GM21423 (cell line): ENCODE measurements at regions not wholly inside any gene's neighbourhood (a gene's known extent, or its start where the extent isn't known, plus 50 kb on each side); places are given as distances from the start of the nearest gene placed in this dataset.

Source experiments
- ATAC-seq: cut with Tn5 transposase; IDR thresholded peaks from one replicate; pipeline ENCODE4 v1.9.1; 2021; ENCODE audit warnings: mild to moderate bottlenecking, moderate library complexity; ENCODE audit not compliant: unreplicated experiment

DNA sequence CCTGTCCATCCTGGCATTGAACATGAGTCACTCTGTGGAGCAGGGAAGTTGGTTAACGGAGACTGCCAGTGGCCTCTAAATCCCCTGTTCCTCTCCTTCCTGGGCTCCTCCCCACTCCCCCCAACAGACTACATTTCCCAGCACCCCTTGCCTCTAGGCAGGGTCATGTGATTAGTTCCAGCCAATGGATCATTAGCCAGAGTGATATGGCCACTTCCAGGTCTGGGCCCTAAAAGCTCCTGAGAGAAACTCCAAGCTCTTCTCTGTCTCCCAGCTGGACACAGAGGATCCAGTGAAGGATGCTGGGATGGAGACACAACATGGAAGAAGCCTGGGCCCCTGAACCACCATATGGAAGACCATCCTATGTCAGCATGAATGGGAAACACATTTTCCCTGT lies 54.4 kb upstream of the RFLNA start:
- ATAC-seq, result no peak

DNA sequence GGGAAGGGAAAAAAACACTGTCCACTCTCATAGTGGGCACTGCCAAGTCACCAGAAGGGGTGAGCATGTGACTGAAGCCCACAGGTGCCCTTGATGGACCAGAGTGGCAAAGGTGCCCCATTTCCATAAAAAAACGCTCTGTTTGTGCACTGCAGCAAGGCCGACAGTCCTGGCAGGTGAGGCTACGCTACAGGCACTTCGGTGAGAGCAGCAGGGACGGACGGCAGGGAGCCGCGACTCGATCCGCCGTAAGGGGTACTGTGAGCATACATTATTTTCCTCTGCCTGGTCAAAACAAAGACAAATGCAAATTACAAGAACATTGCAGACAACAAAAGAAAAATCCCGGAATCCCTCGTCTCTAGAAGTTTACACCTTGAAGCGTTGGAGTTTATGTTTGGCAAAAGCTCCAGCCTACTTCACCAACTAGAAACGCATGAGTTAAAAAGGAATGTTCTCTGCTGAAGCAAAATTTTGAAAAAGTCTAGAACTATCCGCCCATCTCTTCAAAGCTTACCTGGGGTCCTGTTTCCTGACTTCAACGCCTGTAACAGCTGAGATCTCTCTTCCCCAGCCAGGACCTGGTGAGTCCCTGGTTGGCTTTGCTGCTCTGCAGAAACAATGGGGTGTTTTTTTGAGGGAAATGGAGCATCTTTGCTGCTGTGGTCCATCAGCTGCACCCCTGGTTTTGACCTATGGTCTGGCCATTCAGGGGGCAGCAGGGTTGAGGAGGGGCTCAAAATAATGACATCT lies 52.9 kb upstream of the RFLNA start:
- no peak for ATAC-seq

DNA sequence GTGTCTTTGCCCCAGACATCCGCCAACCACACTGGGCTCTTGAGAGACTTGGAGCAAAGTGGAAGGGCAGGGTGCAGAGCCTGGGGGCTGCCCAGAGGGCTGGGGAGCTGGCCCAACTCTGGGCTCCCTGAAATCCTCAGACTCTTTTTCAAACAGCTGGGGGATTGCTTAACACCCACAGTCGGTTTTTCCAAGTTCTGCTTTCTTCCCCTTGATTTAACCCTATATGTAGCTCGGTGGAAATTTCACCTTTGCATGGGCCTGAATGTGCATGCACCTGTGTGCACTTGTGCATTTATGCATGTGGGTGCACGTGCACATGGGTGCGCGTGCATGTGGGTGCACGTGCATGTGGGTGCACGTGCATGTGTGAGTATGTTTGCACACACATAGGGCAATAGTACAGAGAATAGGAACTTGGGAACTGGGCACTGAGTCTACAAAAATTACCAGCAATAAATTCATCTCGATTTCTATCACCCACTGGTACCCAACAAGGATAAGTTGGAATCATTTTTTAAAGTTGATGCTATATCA lies 52.3 kb upstream of the RFLNA start:
- no peak for ATAC-seq

DNA sequence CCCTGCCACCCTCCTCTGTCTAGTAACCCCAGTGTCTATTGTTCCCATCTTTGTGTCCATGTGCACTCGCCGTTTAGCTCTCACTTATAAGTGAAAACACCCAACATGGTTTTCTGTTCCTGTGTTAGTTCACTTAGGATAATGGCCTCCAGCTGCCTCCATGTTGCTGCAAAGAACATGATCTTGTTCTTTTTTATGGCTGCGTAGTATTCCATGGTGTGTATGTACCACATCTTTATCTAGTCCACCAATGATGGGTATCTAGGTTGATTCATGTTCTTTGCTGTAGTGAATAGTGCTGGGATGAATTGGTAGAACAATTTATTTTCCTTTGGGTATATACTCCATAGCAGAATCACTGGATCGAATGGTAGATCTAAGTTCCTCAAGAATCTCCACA lies 51.0 kb upstream of the RFLNA start:
- no peak for ATAC-seq
